NB4 (cell line): ENCODE measurements at regions not wholly inside any gene's neighbourhood (a gene's known extent, or its start where the extent isn't known, plus 50 kb on each side); places are given as distances from the start of the nearest gene placed in this dataset.

Experiments
- CTCF ChIP-seq: IDR thresholded peaks from one replicate; pipeline ENCODE4 v1.5.1; 2012; ENCODE audit warnings: low read depth, low read length
- MYC ChIP-seq: IDR thresholded peaks from 2 replicates; pipeline ENCODE4 v1.6.1; 2011; ENCODE audit warnings: low read depth, low read length
- POLR2A ChIP-seq: IDR thresholded peaks from 2 replicates; pipeline ENCODE4 v1.6.1; 2011; ENCODE audit warnings: mild to moderate bottlenecking; ENCODE audit not compliant: insufficient read length; ENCODE audit errors: extremely low read depth
- TF ChIP-seq, protein P1 (sequence below): IDR thresholded peaks from 2 replicates; pipeline ENCODE4 v1.6.1; 2011; ENCODE audit warnings: low read depth, low read length

DNA sequence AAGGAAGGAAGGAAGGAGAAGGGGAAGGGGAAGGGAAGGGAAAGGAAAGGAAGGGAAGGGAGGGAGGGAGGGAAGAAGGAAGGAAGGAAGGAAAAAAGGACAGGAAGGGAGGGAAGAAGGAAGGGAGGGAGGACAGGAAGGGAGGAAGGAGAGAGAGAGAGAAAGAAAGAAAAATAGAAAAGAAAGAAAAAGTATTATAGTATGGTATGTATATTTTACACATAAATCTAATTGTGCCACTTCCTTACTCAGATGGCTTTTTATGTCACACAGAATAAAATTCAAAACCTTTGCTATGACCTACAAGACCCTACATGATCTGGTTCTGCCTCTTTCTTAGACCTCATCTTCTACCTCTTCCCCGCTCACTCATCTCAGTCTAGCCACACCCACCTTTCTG, 1016.9 kb upstream of the AUTS2 start:
- TF ChIP-seq POLR2A, result no peak
- no peak for TF ChIP-seq CTCF
- TF ChIP-seq MYC, result no peak
- TF ChIP-seq, protein P1, sequence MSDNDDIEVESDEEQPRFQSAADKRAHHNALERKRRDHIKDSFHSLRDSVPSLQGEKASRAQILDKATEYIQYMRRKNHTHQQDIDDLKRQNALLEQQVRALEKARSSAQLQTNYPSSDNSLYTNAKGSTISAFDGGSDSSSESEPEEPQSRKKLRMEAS, result no peak
